ENCODE measurements at regions not wholly inside any gene's neighbourhood (a gene's known extent, or its start where the extent isn't known, plus 50 kb on each side); places are given as distances from the start of the nearest gene placed in this dataset.

- RAD21 ChIA-PET (ENCODE audit: low non-redundant PET in 1 of 2, low total read pairs in 2 of 2, uncharacterized antibody in 2 of 2, unreplicated experiment in 2 of 2): no interaction called here
- no peaks in the 10 kb centered on the region for H4K20me1 ChIP-seq (ENCODE audit: insufficient read depth)
- no peak overlapping the region for H3K4me3 ChIP-seq (replicated peaks in 1 of 2; ENCODE audit: low read depth in 1 of 2, low read length in 2 of 2)
- H3K36me3 ChIP-seq (ENCODE audit: control insufficient read depth in 1 of 2, insufficient read depth in 2 of 2, low read length in 2 of 2): no peaks in the 10 kb centered on the region
- DNase-seq (ENCODE audit: low read depth, low spot score): no peak
- ATAC-seq: no peak
- POLR2A ChIA-PET: no interaction called here
- no peak overlapping the region for H3K4me2 ChIP-seq (ENCODE audit: low read length)
- intact Hi-C loops (cut with micrococcal nuclease): no loop called here
- H3K9me3 ChIP-seq (ENCODE audit: control insufficient read depth in 1 of 2, insufficient read depth in 1 of 2, low read depth in 1 of 2, low read length in 2 of 2): no peaks in the 10 kb centered on the region
- no peaks in the 10 kb centered on the region for H3K4me1 ChIP-seq (ENCODE audit: control insufficient read depth in 1 of 2, insufficient read depth in 2 of 2, low read length in 2 of 2)
- no peak overlapping the region for H2AFZ ChIP-seq (ENCODE audit: low read depth, low read length, poor library complexity, severe bottlenecking)
- no peak overlapping the region for H3K27ac ChIP-seq (ENCODE audit: low read depth, low read length)
- H3K9me2 ChIP-seq (ENCODE audit: insufficient read depth): no peaks in the 10 kb centered on the region
- no peaks in the 10 kb centered on the region for H3K27me3 ChIP-seq (ENCODE audit: insufficient read depth, low read length)
- H3K79me2 ChIP-seq (ENCODE audit: insufficient read depth, low read length): no peaks in the 10 kb centered on the region
- BruUV-seq (replicated peaks): no TSS peak
- CTCF ChIA-PET: no interaction called here
- TF ChIP-seq FOSL1 (IDR thresholded peaks at IDR 0.05; ENCODE audit: low read depth) (no peak), POLR2A (IDR thresholded peaks at IDR 0.05; ENCODE audit: borderline replicate concordance, extremely low read depth, insufficient read depth, insufficient read length) (no peak), SRF (IDR thresholded peaks at IDR 0.05; ENCODE audit: low read depth) (no peak), TCF7L2 (IDR thresholded peaks at IDR 0.05; ENCODE audit: borderline replicate concordance, extremely low read depth, insufficient read depth, insufficient read length) (no peak), SP1 (IDR thresholded peaks at IDR 0.05; ENCODE audit: low read depth) (no peak), POLR2AphosphoS5 (IDR thresholded peaks at IDR 0.05; ENCODE audit: low read depth, low read length) (no peak)
- TF ChIP-seq, protein P1, sequence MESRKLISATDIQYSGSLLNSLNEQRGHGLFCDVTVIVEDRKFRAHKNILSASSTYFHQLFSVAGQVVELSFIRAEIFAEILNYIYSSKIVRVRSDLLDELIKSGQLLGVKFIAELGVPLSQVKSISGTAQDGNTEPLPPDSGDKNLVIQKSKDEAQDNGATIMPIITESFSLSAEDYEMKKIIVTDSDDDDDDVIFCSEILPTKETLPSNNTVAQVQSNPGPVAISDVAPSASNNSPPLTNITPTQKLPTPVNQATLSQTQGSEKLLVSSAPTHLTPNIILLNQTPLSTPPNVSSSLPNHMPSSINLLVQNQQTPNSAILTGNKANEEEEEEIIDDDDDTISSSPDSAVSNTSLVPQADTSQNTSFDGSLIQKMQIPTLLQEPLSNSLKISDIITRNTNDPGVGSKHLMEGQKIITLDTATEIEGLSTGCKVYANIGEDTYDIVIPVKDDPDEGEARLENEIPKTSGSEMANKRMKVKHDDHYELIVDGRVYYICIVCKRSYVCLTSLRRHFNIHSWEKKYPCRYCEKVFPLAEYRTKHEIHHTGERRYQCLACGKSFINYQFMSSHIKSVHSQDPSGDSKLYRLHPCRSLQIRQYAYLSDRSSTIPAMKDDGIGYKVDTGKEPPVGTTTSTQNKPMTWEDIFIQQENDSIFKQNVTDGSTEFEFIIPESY (IDR thresholded peaks at IDR 0.05; ENCODE audit: extremely low read depth, insufficient replicate concordance, low read length): no peak
- TF ChIP-seq, protein P2, sequence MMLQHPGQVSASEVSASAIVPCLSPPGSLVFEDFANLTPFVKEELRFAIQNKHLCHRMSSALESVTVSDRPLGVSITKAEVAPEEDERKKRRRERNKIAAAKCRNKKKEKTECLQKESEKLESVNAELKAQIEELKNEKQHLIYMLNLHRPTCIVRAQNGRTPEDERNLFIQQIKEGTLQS (IDR thresholded peaks at IDR 0.05): no peak
- TF ChIP-seq, protein P3, sequence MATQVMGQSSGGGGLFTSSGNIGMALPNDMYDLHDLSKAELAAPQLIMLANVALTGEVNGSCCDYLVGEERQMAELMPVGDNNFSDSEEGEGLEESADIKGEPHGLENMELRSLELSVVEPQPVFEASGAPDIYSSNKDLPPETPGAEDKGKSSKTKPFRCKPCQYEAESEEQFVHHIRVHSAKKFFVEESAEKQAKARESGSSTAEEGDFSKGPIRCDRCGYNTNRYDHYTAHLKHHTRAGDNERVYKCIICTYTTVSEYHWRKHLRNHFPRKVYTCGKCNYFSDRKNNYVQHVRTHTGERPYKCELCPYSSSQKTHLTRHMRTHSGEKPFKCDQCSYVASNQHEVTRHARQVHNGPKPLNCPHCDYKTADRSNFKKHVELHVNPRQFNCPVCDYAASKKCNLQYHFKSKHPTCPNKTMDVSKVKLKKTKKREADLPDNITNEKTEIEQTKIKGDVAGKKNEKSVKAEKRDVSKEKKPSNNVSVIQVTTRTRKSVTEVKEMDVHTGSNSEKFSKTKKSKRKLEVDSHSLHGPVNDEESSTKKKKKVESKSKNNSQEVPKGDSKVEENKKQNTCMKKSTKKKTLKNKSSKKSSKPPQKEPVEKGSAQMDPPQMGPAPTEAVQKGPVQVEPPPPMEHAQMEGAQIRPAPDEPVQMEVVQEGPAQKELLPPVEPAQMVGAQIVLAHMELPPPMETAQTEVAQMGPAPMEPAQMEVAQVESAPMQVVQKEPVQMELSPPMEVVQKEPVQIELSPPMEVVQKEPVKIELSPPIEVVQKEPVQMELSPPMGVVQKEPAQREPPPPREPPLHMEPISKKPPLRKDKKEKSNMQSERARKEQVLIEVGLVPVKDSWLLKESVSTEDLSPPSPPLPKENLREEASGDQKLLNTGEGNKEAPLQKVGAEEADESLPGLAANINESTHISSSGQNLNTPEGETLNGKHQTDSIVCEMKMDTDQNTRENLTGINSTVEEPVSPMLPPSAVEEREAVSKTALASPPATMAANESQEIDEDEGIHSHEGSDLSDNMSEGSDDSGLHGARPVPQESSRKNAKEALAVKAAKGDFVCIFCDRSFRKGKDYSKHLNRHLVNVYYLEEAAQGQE (IDR thresholded peaks at IDR 0.05; ENCODE audit: low read depth): no peak
- no peak overlapping the region for H3K9ac ChIP-seq (ENCODE audit: low read length)
Measured at GRCh38 chr10:22475651-22476600, 130.6 kb downstream of the SPAG6 start.
